ENCODE measurements at regions not wholly inside any gene's neighbourhood (a gene's known extent, or its start where the extent isn't known, plus 50 kb on each side); places are given as distances from the start of the nearest gene placed in this dataset.

GRCh38 chr2:17190527-17190926 is 327.7 kb downstream of the RAD51AP2 start:
- Histone ChIP-seq H3K4me1 (no peaks in the 10 kb centered on the region), H3K4me3 (no peak overlapping the region), H3K9me3 (no peaks in the 10 kb centered on the region), H3K27ac (no peak overlapping the region), H3K36me3 (no peaks in the 10 kb centered on the region), H3K27me3 (no peaks in the 10 kb centered on the region)
- DNase-seq = no peak
- TF ChIP-seq CTCF (IDR thresholded peaks at IDR 0.05) = no peak
- peak; percentile 35 for ATAC-seq
- intact Hi-C loops (cut with DNase I) = no loop called here

- Histone ChIP-seq H3K4me1 (no peaks in the 10 kb centered on the region), H3K9me3 (no peaks in the 10 kb centered on the region), H3K27ac (no peak overlapping the region), H3K27me3 (no peaks in the 10 kb centered on the region), H3K36me3 (no peaks in the 10 kb centered on the region), H3K4me3 (no peak overlapping the region)
- ATAC-seq (no peak), DNase-seq (no peak)
- no peak for TF ChIP-seq CTCF (IDR thresholded peaks at IDR 0.05)
- intact Hi-C loops (cut with DNase I) = no loop called here
These were observed 329.5 kb downstream of the RAD51AP2 start for GRCh38 chr2:17188721-17189120.

GRCh38 chr2:17184512-17184911 is 333.7 kb downstream of the RAD51AP2 start:
- H3K9me3 ChIP-seq = no peaks in the 10 kb centered on the region
- no peak for TF ChIP-seq CTCF (IDR thresholded peaks at IDR 0.05)
- no peak for DNase-seq
- no peaks in the 10 kb centered on the region for H3K4me1 ChIP-seq
- H3K4me3 ChIP-seq = no peak overlapping the region
- H3K27me3 ChIP-seq = no peaks in the 10 kb centered on the region
- no peaks in the 10 kb centered on the region for H3K36me3 ChIP-seq
- H3K27ac ChIP-seq = no peak overlapping the region
- no peak for ATAC-seq
- intact Hi-C loops (cut with DNase I) = no loop called here

DNA sequence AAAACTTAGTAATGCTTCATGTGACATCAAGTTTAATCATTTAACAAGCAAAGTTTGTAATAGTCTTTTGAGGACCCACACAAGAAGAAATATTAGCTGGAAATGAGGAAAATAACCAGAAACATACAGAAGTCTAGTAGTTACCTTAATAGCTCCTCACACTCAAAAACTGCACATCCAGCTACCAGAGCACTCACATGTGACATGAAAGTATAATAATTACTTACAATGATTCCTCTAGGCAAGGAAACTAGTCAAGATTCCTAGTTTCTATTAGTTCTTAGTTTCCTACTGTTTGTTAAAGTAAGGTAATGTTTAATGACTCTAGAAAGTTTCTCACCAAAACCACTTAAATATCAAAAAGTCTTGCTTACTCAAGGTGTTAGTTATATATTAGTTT is 335.8 kb downstream of the RAD51AP2 start:
- TF ChIP-seq CTCF (IDR thresholded peaks at IDR 0.05) = no peak

GRCh38 chr2:17181051-17181752 is 337.0 kb downstream of the RAD51AP2 start:
- Histone ChIP-seq H3K27me3 (no peaks in the 10 kb centered on the region), H3K4me1 (no peaks in the 10 kb centered on the region), H3K9me3 (no peaks in the 10 kb centered on the region), H3K4me3 (no peak overlapping the region), H3K27ac (no peak overlapping the region), H3K36me3 (no peaks in the 10 kb centered on the region)
- DNase-seq = no peak
- intact Hi-C loops (cut with DNase I) = no loop called here
- TF ChIP-seq CTCF (IDR thresholded peaks at IDR 0.05) = no peak
- ATAC-seq = no peak

More for the DNA sequence above, 335.8 kb downstream of the RAD51AP2 start:
- H3K36me3 ChIP-seq = no peaks in the 10 kb centered on the region
- DNase-seq = no peak
- ATAC-seq = no peak
- no peak overlapping the region for H3K4me3 ChIP-seq
- H3K27ac ChIP-seq = no peak overlapping the region
- H3K9me3 ChIP-seq = no peaks in the 10 kb centered on the region
- no peaks in the 10 kb centered on the region for H3K27me3 ChIP-seq
- H3K4me1 ChIP-seq = no peaks in the 10 kb centered on the region
- intact Hi-C loops (cut with DNase I) = no loop called here

All from left lung (tissue), 4 donors.